MM.1S (cell line): ENCODE measurements at regions not wholly inside any gene's neighbourhood (a gene's known extent, or its start where the extent isn't known, plus 50 kb on each side); places are given as distances from the start of the nearest gene placed in this dataset.
"Not testable (repeated sequence)": the region's sequence is repeated elsewhere in the genome, so short reads cannot be mapped to it uniquely, and the experiment has no call there.

Experiments used
- CTCF ChIP-seq: fragments of 300-600 bp; sonication (generic); IDR thresholded peaks from 2 replicates; pipeline ENCODE4 v1.5.1; 2016; ENCODE audit warnings: antibody characterized with exemption, low read length, mixed read lengths
- EZH2phosphoT487 ChIP-seq: fragments of 300-600 bp; sonication (generic); IDR thresholded peaks from 2 replicates; pipeline ENCODE4 v1.6.1; 2018; ENCODE audit warnings: antibody characterized with exemption, low read length

- not testable (repeated sequence) for TF ChIP-seq CTCF, EZH2phosphoT487
Measured at GRCh38 chr1:149234926-149235914, 131.9 kb upstream of the NBPF9 start.
